SU-DHL-6 (cell line): ENCODE measurements at regions not wholly inside any gene's neighbourhood (a gene's known extent, or its start where the extent isn't known, plus 50 kb on each side); places are given as distances from the start of the nearest gene placed in this dataset.

Experiments
- H2AFZ ChIP-seq: fragments of 200-600 bp; sonication (generic); 2 replicates; pipeline ENCODE4 v1.6.1; 2014; ENCODE audit warnings: low read depth, mild to moderate bottlenecking, moderate library complexity, mixed read lengths, antibody characterized with exemption, low read length; ENCODE audit not compliant: severe bottlenecking
- H3F3A ChIP-seq: fragments of 200-600 bp; shearing (Covaris generic); 2 replicates; pipeline ENCODE4 v1.6.0; 2016; ENCODE audit warnings: antibody characterized with exemption, mild to moderate bottlenecking; ENCODE audit not compliant: insufficient read depth
- H3K27ac ChIP-seq: fragments of 200-600 bp; sonication (generic); 2 replicates; pipeline ENCODE4 v1.5.1; 2016; ENCODE audit warnings: low read depth, mild to moderate bottlenecking, low read length, moderate library complexity, mixed read lengths
- H3K27me3 ChIP-seq: fragments of 200-600 bp; sonication (generic), shearing (Covaris generic); 2 replicates; pipeline ENCODE4 v1.6.0; 2014; ENCODE audit warnings: mild to moderate bottlenecking, low read length
- H3K36me3 ChIP-seq: fragments of 200-600 bp; sonication (generic); 2 replicates; pipeline ENCODE4 v1.6.1; 2014; ENCODE audit warnings: mild to moderate bottlenecking, low read length, mixed read lengths
- H3K4me2 ChIP-seq: fragments of 300-600, 200-600 bp; shearing (Covaris generic), sonication (generic); 2 replicates; pipeline ENCODE4 v1.6.0; 2014; ENCODE audit warnings: low read length, low read depth, mild to moderate bottlenecking; ENCODE audit not compliant: poor library complexity, severe bottlenecking
- H3K4me3 ChIP-seq: fragments of 200-600 bp; sonication (generic); 2 replicates; pipeline ENCODE4 v1.5.1; 2014; ENCODE audit warnings: antibody characterized with exemption, low read length, mild to moderate bottlenecking, mixed read lengths; ENCODE audit not compliant: insufficient read depth, poor library complexity, severe bottlenecking
- H3K79me2 ChIP-seq: fragments of 200-600 bp; sonication (generic); 2 replicates; pipeline ENCODE4 v1.6.1; 2014; ENCODE audit warnings: mild to moderate bottlenecking, low read length, moderate library complexity; ENCODE audit not compliant: insufficient read depth
- H3K9ac ChIP-seq: fragments of 200-600 bp; sonication (generic); 2 replicates; pipeline ENCODE4 v1.7.0; 2014; ENCODE audit warnings: mild to moderate bottlenecking, low read length
- H3K9me2 ChIP-seq: fragments of 200-600 bp; sonication (generic); replicated peaks from 2 replicates; pipeline ENCODE4 v1.6.1; 2014; ENCODE audit warnings: low read length; ENCODE audit not compliant: insufficient read depth
- H3K9me3 ChIP-seq: fragments of 200-600 bp; sonication (generic); 2 replicates; pipeline ENCODE4 v1.6.1; 2014; ENCODE audit warnings: low read length, mixed read lengths; ENCODE audit not compliant: insufficient read depth
- H4K20me1 ChIP-seq: fragments of 200-600 bp; sonication (generic); 2 replicates; pipeline ENCODE4 v1.6.1; 2014; ENCODE audit warnings: low read depth, mild to moderate bottlenecking, antibody characterized with exemption, low read length, moderate library complexity, mixed read lengths
- CTCF ChIP-seq: fragments of 200-600 bp; sonication (generic); IDR thresholded peaks from one replicate; pipeline ENCODE4 v1.5.1; 2017; ENCODE audit warnings: antibody characterized with exemption, mild to moderate bottlenecking, low read length, moderate library complexity; ENCODE audit not compliant: insufficient read depth, poor library complexity, severe bottlenecking
- EZH2phosphoT487 ChIP-seq: fragments of 200-600 bp; sonication (generic), shearing (Covaris generic); conservative IDR thresholded peaks from 2 replicates; pipeline ENCODE4 v1.6.1; 2018; ENCODE audit warnings: mild to moderate bottlenecking, antibody characterized with exemption, low read length, moderate library complexity, mixed read lengths

GRCh38 chr20:52530571-52530970, 339.0 kb upstream of the ZFP64 start:
- Histone ChIP-seq H2AFZ (no peak overlapping the region), H3F3A (no peaks in the 10 kb centered on the region), H3K4me3 (no peak overlapping the region), H3K4me2 (no peak overlapping the region), H3K9me2 (peaks cover 3% of the 10 kb centered on the region), H3K27me3 (0 out of 2 replicates have a peak, but pooled peaks cover 3% of the 10 kb centered on the region), H3K27ac (no peak overlapping the region), H3K79me2 (no peaks in the 10 kb centered on the region), H3K9ac (no peak overlapping the region), H4K20me1 (no peaks in the 10 kb centered on the region), H3K36me3 (no peaks in the 10 kb centered on the region), H3K9me3 (no peaks in the 10 kb centered on the region)
- TF ChIP-seq EZH2phosphoT487 (no peak), CTCF (no peak)

GRCh38 chr20:52529826-52530225, 338.2 kb upstream of the ZFP64 start:
- TF ChIP-seq EZH2phosphoT487 (no peak), CTCF (no peak)
- Histone ChIP-seq H3K4me2 (no peak overlapping the region), H2AFZ (no peak overlapping the region), H3K9me3 (no peaks in the 10 kb centered on the region), H3K27me3 (0 out of 2 replicates have a peak, but pooled peaks cover 3% of the 10 kb centered on the region), H3K36me3 (no peaks in the 10 kb centered on the region), H3K9ac (no peak overlapping the region), H3K79me2 (no peaks in the 10 kb centered on the region), H3K9me2 (peaks cover 3% of the 10 kb centered on the region), H3K4me3 (no peak overlapping the region), H3K27ac (no peak overlapping the region), H3F3A (no peaks in the 10 kb centered on the region), H4K20me1 (no peaks in the 10 kb centered on the region)

GRCh38 chr20:52524861-52525260, 333.3 kb upstream of the ZFP64 start:
- TF ChIP-seq EZH2phosphoT487 (no peak), CTCF (no peak)

GRCh38 chr20:52518735-52519134, 327.2 kb upstream of the ZFP64 start:
- no peaks in the 10 kb centered on the region for H3K9me2 ChIP-seq
- no peak overlapping the region for H3K9ac ChIP-seq
- TF ChIP-seq CTCF = no peak
- no peak for TF ChIP-seq EZH2phosphoT487
- H3K36me3 ChIP-seq = no peaks in the 10 kb centered on the region
- no peak overlapping the region for H3K4me3 ChIP-seq
- H3K9me3 ChIP-seq = no peaks in the 10 kb centered on the region
- no peaks in the 10 kb centered on the region for H4K20me1 ChIP-seq
- H3K27me3 ChIP-seq = no peaks in the 10 kb centered on the region
- no peak overlapping the region for H3K4me2 ChIP-seq
- no peak overlapping the region for H3K27ac ChIP-seq
- no peak overlapping the region for H2AFZ ChIP-seq
- H3K79me2 ChIP-seq = no peaks in the 10 kb centered on the region
- H3F3A ChIP-seq = no peaks in the 10 kb centered on the region

More at GRCh38 chr20:52524861-52525260, 333.3 kb upstream of the ZFP64 start:
- Histone ChIP-seq H3K36me3 (no peaks in the 10 kb centered on the region), H3K9me3 (no peaks in the 10 kb centered on the region), H3K27ac (no peak overlapping the region), H3K4me3 (no peak overlapping the region), H3K27me3 (0 out of 2 replicates have a peak, but pooled peaks cover 3% of the 10 kb centered on the region), H3K9me2 (peaks cover 3% of the 10 kb centered on the region; the same call in 1 of the 2 replicates), H3K9ac (no peak overlapping the region), H4K20me1 (no peaks in the 10 kb centered on the region), H2AFZ (no peak overlapping the region), H3F3A (no peaks in the 10 kb centered on the region), H3K79me2 (no peaks in the 10 kb centered on the region), H3K4me2 (no peak overlapping the region)
